Fibroblast of lung (primary cell): ENCODE measurements at regions not wholly inside any gene's neighbourhood (a gene's known extent, or its start where the extent isn't known, plus 50 kb on each side); places are given as distances from the start of the nearest gene placed in this dataset.

ENCODE experiments used
- EZH2 ChIP-seq: IDR thresholded peaks from 2 replicates; pipeline ENCODE4 v1.5.1; 2012; ENCODE audit warnings: low read length, control low read depth, mild to moderate bottlenecking; ENCODE audit errors: missing control alignments
- TF ChIP-seq, protein P1 (sequence below), 2 donors: IDR thresholded peaks in 1 of 2; conservative IDR thresholded peaks in 1 of 2; 1 replicate in 1 of 2; 2 replicates in 1 of 2; pipeline ENCODE4 v1.5.1; 2011 to 2012; ENCODE audit warnings: low read length in 2 of 2, control low read depth in 1 of 2, inconsistent platforms in 1 of 2, low read depth in 1 of 2, mild to moderate bottlenecking in 1 of 2

DNA sequence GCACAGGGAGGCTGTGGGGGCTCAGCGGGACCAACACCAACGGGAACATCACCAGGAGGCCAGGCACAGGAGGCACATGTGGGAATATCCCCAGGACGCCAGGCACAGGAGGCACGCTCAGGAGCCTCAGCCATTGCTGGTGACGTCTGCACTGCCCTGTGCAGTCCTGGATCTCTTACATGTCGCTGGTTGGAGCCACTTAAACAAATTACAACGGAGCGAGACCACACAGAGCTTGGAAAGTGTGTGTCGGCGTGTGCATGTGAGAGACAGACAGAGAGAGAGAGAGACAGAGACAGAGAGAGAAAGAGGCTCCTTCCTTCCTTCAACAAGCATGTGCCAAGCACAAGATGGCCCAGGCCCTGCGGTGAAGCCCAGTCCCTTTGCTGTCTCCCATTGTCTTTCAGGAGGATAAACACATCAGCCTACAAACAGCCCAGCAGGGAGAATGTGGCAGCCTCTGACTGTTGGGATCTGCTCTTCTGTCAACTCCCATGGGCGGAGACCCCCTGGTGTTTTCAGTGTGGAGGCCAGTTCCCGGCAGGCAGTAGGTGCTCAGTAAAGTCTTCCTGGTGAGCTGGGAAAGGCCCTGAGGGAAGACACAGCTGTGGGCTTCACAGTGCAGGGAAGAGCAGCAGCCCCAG, 112.7 kb upstream of the THBS2 start:
- TF ChIP-seq, protein P1, sequence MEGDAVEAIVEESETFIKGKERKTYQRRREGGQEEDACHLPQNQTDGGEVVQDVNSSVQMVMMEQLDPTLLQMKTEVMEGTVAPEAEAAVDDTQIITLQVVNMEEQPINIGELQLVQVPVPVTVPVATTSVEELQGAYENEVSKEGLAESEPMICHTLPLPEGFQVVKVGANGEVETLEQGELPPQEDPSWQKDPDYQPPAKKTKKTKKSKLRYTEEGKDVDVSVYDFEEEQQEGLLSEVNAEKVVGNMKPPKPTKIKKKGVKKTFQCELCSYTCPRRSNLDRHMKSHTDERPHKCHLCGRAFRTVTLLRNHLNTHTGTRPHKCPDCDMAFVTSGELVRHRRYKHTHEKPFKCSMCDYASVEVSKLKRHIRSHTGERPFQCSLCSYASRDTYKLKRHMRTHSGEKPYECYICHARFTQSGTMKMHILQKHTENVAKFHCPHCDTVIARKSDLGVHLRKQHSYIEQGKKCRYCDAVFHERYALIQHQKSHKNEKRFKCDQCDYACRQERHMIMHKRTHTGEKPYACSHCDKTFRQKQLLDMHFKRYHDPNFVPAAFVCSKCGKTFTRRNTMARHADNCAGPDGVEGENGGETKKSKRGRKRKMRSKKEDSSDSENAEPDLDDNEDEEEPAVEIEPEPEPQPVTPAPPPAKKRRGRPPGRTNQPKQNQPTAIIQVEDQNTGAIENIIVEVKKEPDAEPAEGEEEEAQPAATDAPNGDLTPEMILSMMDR (conservative IDR thresholded peaks at IDR 0.05 in 1 of 2, IDR thresholded peaks at IDR 0.05 in 1 of 2; ENCODE audit: low read depth in 1 of 2, low read length in 2 of 2): no peak
- TF ChIP-seq EZH2: no peak
